Loucy (cell line): ENCODE measurements at regions not wholly inside any gene's neighbourhood (a gene's known extent, or its start where the extent isn't known, plus 50 kb on each side); places are given as distances from the start of the nearest gene placed in this dataset.

Source experiments
- H2AFZ ChIP-seq: fragments of 200-600 bp; sonication (generic); 2 replicates; pipeline ENCODE4 v1.6.0; 2016; ENCODE audit warnings: antibody characterized with exemption, mild to moderate bottlenecking, low read length, moderate library complexity
- H3F3A ChIP-seq: fragments of 200-600 bp; 2 replicates; pipeline ENCODE4 v1.6.0; 2016; ENCODE audit warnings: antibody characterized with exemption, low read depth, mild to moderate bottlenecking
- H3K27me3 ChIP-seq: fragments of 200-600 bp; sonication (generic); 2 replicates; pipeline ENCODE4 v1.6.1; 2014; ENCODE audit warnings: low read length, mild to moderate bottlenecking; ENCODE audit not compliant: insufficient read depth, poor library complexity, severe bottlenecking
- H3K36me3 ChIP-seq: fragments of 200-600 bp; sonication (generic); 2 replicates; pipeline ENCODE4 v1.6.1; 2016; ENCODE audit warnings: low read length; ENCODE audit not compliant: insufficient read depth
- H3K4me1 ChIP-seq: fragments of 200-600 bp; sonication (generic); 2 replicates; pipeline ENCODE4 v1.5.1; 2014; ENCODE audit warnings: low read length, mild to moderate bottlenecking; ENCODE audit not compliant: insufficient read depth, poor library complexity, severe bottlenecking
- H3K4me2 ChIP-seq: fragments of 200-600 bp; sonication (generic); 2 replicates; pipeline ENCODE4 v1.6.0; 2014; ENCODE audit warnings: antibody characterized with exemption, low read length, low read depth, mild to moderate bottlenecking; ENCODE audit not compliant: poor library complexity, severe bottlenecking
- H3K4me3 ChIP-seq: fragments of 200-600 bp; sonication (generic); 2 replicates; pipeline ENCODE4 v1.5.1; 2014; ENCODE audit warnings: low read length, mild to moderate bottlenecking, mixed read lengths; ENCODE audit not compliant: poor library complexity, severe bottlenecking
- H3K79me2 ChIP-seq: fragments of 200-600 bp; sonication (generic); 2 replicates; pipeline ENCODE4 v1.6.1; 2014; ENCODE audit warnings: low read length; ENCODE audit not compliant: insufficient read depth
- H3K9ac ChIP-seq: fragments of 200-600 bp; sonication (generic); 2 replicates; pipeline ENCODE4 v1.6.0; 2014; ENCODE audit warnings: mild to moderate bottlenecking, low read depth, low read length, moderate library complexity; ENCODE audit not compliant: poor library complexity, severe bottlenecking
- H3K9me2 ChIP-seq: fragments of 200-600 bp; sonication (generic); replicated peaks from 2 replicates; pipeline ENCODE4 v1.6.1; 2016; ENCODE audit warnings: low read depth, low read length, mixed read lengths
- H3K9me3 ChIP-seq: fragments of 200-600 bp; sonication (generic); 2 replicates; pipeline ENCODE4 v1.6.1; 2014; ENCODE audit warnings: mild to moderate bottlenecking, antibody characterized with exemption, low read length, low read depth; ENCODE audit not compliant: insufficient read depth
- H4K20me1 ChIP-seq: fragments of 200-600 bp; sonication (generic); 2 replicates; pipeline ENCODE4 v1.6.0; 2014; ENCODE audit warnings: antibody characterized with exemption, low read length, mild to moderate bottlenecking; ENCODE audit not compliant: insufficient read depth, poor library complexity, severe bottlenecking
- CTCF ChIP-seq: fragments of 200-600 bp; sonication (generic); conservative IDR thresholded peaks from 2 replicates; pipeline ENCODE4 v1.5.1; 2014; ENCODE audit warnings: mild to moderate bottlenecking, antibody characterized with exemption, low read length
- EZH2phosphoT487 ChIP-seq: fragments of 200-600 bp; IDR thresholded peaks from 2 replicates; pipeline ENCODE4 v1.6.1; 2018; ENCODE audit warnings: antibody characterized with exemption, mild to moderate bottlenecking, moderate library complexity, borderline replicate concordance

- no peak overlapping the region for H3K4me3 ChIP-seq
- H3K9ac ChIP-seq: peak overlapping the region; percentile 74
- no peaks in the 10 kb centered on the region for H4K20me1 ChIP-seq
- H3F3A ChIP-seq: no peaks in the 10 kb centered on the region
- H3K9me3 ChIP-seq: no peaks in the 10 kb centered on the region
- no peak overlapping the region for H2AFZ ChIP-seq
- no peak for TF ChIP-seq EZH2phosphoT487
- no peak for TF ChIP-seq CTCF
- no peaks in the 10 kb centered on the region for H3K27me3 ChIP-seq
- no peaks in the 10 kb centered on the region for H3K36me3 ChIP-seq
- H3K4me1 ChIP-seq: peaks cover 60% of the 10 kb centered on the region
- no peak overlapping the region for H3K4me2 ChIP-seq
- H3K79me2 ChIP-seq: no peaks in the 10 kb centered on the region
- H3K9me2 ChIP-seq: no peaks in the 10 kb centered on the region
Measured at GRCh38 chr3:13236557-13237173, 163.4 kb upstream of the IQSEC1 start.

GRCh38 chr3:13235897-13236296, 162.7 kb upstream of the IQSEC1 start:
- Histone ChIP-seq H3K36me3 (no peaks in the 10 kb centered on the region), H3K27me3 (no peaks in the 10 kb centered on the region), H3F3A (no peaks in the 10 kb centered on the region), H2AFZ (no peak overlapping the region), H4K20me1 (no peaks in the 10 kb centered on the region), H3K9me3 (no peaks in the 10 kb centered on the region), H3K9ac (peak overlapping the region; percentile 74), H3K79me2 (no peaks in the 10 kb centered on the region), H3K4me3 (peak overlapping the region; percentile 66), H3K4me1 (peaks cover 61% of the 10 kb centered on the region), H3K9me2 (no peaks in the 10 kb centered on the region), H3K4me2 (peak overlapping the region; percentile 79)
- no peak for TF ChIP-seq CTCF
- TF ChIP-seq EZH2phosphoT487: no peak

- Histone ChIP-seq H3K9me3 (no peaks in the 10 kb centered on the region), H3K27me3 (no peaks in the 10 kb centered on the region), H3F3A (no peaks in the 10 kb centered on the region), H3K79me2 (no peaks in the 10 kb centered on the region), H3K4me2 (peak overlapping the region; percentile 79), H3K4me1 (peaks cover 63% of the 10 kb centered on the region), H3K4me3 (peak overlapping the region; percentile 66), H3K36me3 (no peaks in the 10 kb centered on the region), H4K20me1 (no peaks in the 10 kb centered on the region), H3K9ac (peak overlapping the region; percentile 74), H3K9me2 (no peaks in the 10 kb centered on the region), H2AFZ (no peak overlapping the region)
- TF ChIP-seq CTCF (no peak), EZH2phosphoT487 (no peak)
Measured at GRCh38 chr3:13235079-13235478, 161.8 kb upstream of the IQSEC1 start.
